ENCODE measurements at regions not wholly inside any gene's neighbourhood (a gene's known extent, or its start where the extent isn't known, plus 50 kb on each side); places are given as distances from the start of the nearest gene placed in this dataset.

- TF ChIP-seq SIN3A (IDR thresholded peaks at IDR 0.05; ENCODE audit: borderline replicate concordance, insufficient read depth, low read length) (no peak), POLR2AphosphoS5 (IDR thresholded peaks at IDR 0.05; ENCODE audit: low read depth, low read length) (no peak), REST (IDR thresholded peaks at IDR 0.05; ENCODE audit: insufficient read depth in 1 of 2, low read depth in 2 of 2, low read length in 2 of 2) (no peak), TAF1 (IDR thresholded peaks at IDR 0.05; ENCODE audit: borderline replicate concordance, insufficient read depth, low read length) (no peak), FOXP2 (optimal IDR thresholded peaks at IDR 0.05; ENCODE audit: borderline replicate concordance, extremely low read depth, extremely low read length, insufficient read depth) (no peak)
These were observed 106.6 kb upstream of the CYP1B1 start for GRCh38 chr2:38182492-38183003.

- TF ChIP-seq REST (IDR thresholded peaks at IDR 0.05; ENCODE audit: insufficient read depth in 1 of 2, low read depth in 2 of 2, low read length in 2 of 2) (no peak), TAF1 (IDR thresholded peaks at IDR 0.05; ENCODE audit: borderline replicate concordance, insufficient read depth, low read length) (no peak)
These were observed 106.0 kb upstream of the CYP1B1 start for GRCh38 chr2:38181806-38182491.

GRCh38 chr2:38180754-38181153, 104.8 kb upstream of the CYP1B1 start:
- TF ChIP-seq SIN3A (IDR thresholded peaks at IDR 0.05; ENCODE audit: borderline replicate concordance, insufficient read depth, low read length) (no peak), TAF1 (IDR thresholded peaks at IDR 0.05; ENCODE audit: borderline replicate concordance, insufficient read depth, low read length) (no peak), POLR2AphosphoS5 (IDR thresholded peaks at IDR 0.05; ENCODE audit: low read depth, low read length) (no peak), FOXP2 (optimal IDR thresholded peaks at IDR 0.05; ENCODE audit: borderline replicate concordance, extremely low read depth, extremely low read length, insufficient read depth) (no peak), REST (IDR thresholded peaks at IDR 0.05; ENCODE audit: insufficient read depth in 1 of 2, low read depth in 2 of 2, low read length in 2 of 2) (no peak)

GRCh38 chr2:38178556-38179419, 102.8 kb upstream of the CYP1B1 start:
- TF ChIP-seq SIN3A (IDR thresholded peaks at IDR 0.05; ENCODE audit: borderline replicate concordance, insufficient read depth, low read length): no peak
- no peak for TF ChIP-seq TAF1 (IDR thresholded peaks at IDR 0.05; ENCODE audit: borderline replicate concordance, insufficient read depth, low read length)
- TF ChIP-seq REST (IDR thresholded peaks at IDR 0.05; ENCODE audit: insufficient read depth in 1 of 2, low read depth in 2 of 2, low read length in 2 of 2): no peak
- TF ChIP-seq POLR2AphosphoS5 (IDR thresholded peaks at IDR 0.05; ENCODE audit: low read depth, low read length): no peak
- no peak for TF ChIP-seq FOXP2 (optimal IDR thresholded peaks at IDR 0.05; ENCODE audit: borderline replicate concordance, extremely low read depth, extremely low read length, insufficient read depth)

Data from PFSK-1 (cell line).